ENCODE measurements at regions not wholly inside any gene's neighbourhood (a gene's known extent, or its start where the extent isn't known, plus 50 kb on each side); places are given as distances from the start of the nearest gene placed in this dataset.

GRCh38 chr4:14865804-14866203 is 136.5 kb upstream of the CPEB2 start:
- no peak for DNase-seq (ENCODE audit: low read depth in 2 of 2)

GRCh38 chr4:14867847-14868246 is 134.4 kb upstream of the CPEB2 start:
- no peak for DNase-seq (ENCODE audit: low read depth in 2 of 2)

GRCh38 chr4:14868426-14869395 is 133.6 kb upstream of the CPEB2 start:
- no peak for DNase-seq (ENCODE audit: low read depth in 2 of 2)

- DNase-seq (ENCODE audit: low read depth in 2 of 2): peak; percentile 1 to 36
Observed at GRCh38 chr4:14871676-14872430, 130.4 kb upstream of the CPEB2 start.

- DNase-seq (ENCODE audit: low read depth in 2 of 2): no peak
Observed at GRCh38 chr4:14874990-14875389, 127.3 kb upstream of the CPEB2 start.

- DNase-seq (ENCODE audit: low read depth in 2 of 2): peak in 1 of 2 donors; percentile 70
Observed at GRCh38 chr4:14877246-14878225, 124.7 kb upstream of the CPEB2 start.

- DNase-seq (ENCODE audit: low read depth in 2 of 2): no peak
Observed at GRCh38 chr4:14878681-14879080, 123.6 kb upstream of the CPEB2 start.

GRCh38 chr4:14879683-14880082 is 122.6 kb upstream of the CPEB2 start:
- no peak for DNase-seq (ENCODE audit: low read depth in 2 of 2)

GRCh38 chr4:14880805-14881204 is 121.5 kb upstream of the CPEB2 start:
- DNase-seq (ENCODE audit: low read depth in 2 of 2): no peak

- no peak for DNase-seq (ENCODE audit: low read depth in 2 of 2)
Observed at GRCh38 chr4:14883166-14883565, 119.1 kb upstream of the CPEB2 start.

- DNase-seq (ENCODE audit: low read depth in 2 of 2): no peak
Observed at GRCh38 chr4:14883661-14884060, 118.6 kb upstream of the CPEB2 start.

GRCh38 chr4:14887842-14888433 is 114.3 kb upstream of the CPEB2 start:
- no peak for DNase-seq (ENCODE audit: low read depth in 2 of 2)

- no peak for DNase-seq (ENCODE audit: low read depth in 2 of 2)
Observed at GRCh38 chr4:14888790-14889572, 113.3 kb upstream of the CPEB2 start.

- DNase-seq (ENCODE audit: low read depth in 2 of 2): no peak
Observed at GRCh38 chr4:14892563-14892962, 109.7 kb upstream of the CPEB2 start.

GRCh38 chr4:14893713-14894112 is 108.6 kb upstream of the CPEB2 start:
- DNase-seq (ENCODE audit: low read depth in 2 of 2): no peak

- DNase-seq (ENCODE audit: low read depth in 2 of 2): no peak
Observed at GRCh38 chr4:14894392-14895292, 107.6 kb upstream of the CPEB2 start.

GRCh38 chr4:14896656-14897175 is 105.6 kb upstream of the CPEB2 start:
- no peak for DNase-seq (ENCODE audit: low read depth in 2 of 2)

GRCh38 chr4:14897217-14897616 is 105.1 kb upstream of the CPEB2 start:
- DNase-seq (ENCODE audit: low read depth in 2 of 2): no peak

- no peak for DNase-seq (ENCODE audit: low read depth in 2 of 2)
Observed at GRCh38 chr4:14898989-14899388, 103.3 kb upstream of the CPEB2 start.

Data from lung microvascular endothelial cell (primary cell).